HepG2 (cell line): ENCODE measurements at regions not wholly inside any gene's neighbourhood (a gene's known extent, or its start where the extent isn't known, plus 50 kb on each side); places are given as distances from the start of the nearest gene placed in this dataset.

Source experiments
- ATAC-seq: fragments of 200-7000 bp; cut with Tn5 transposase; 3 replicates; pipeline ENCODE4 v1.9.1; 2020; ENCODE audit warnings: mild to moderate bottlenecking, moderate library complexity
- BruUV-seq: library from RNA; stranded (reverse); fragments of 400-500 nt; replicated peaks from 2 replicates; lab custom pipeline; 2021; lab: Mats Ljungman, UMichigan
- CTCF ChIA-PET: fragments of 300-600 bp; formaldehyde crosslinking; extraction: SDS; loops from one replicate; lab custom pipeline; 2021; ENCODE audit warnings: low total read pairs, inconsistent platforms, low intra/inter-chr PET ratio; lab: Yijun Ruan, JAX
- POLR2A ChIA-PET: fragments of 350-600 bp; sonication (Branson Sonifier 250); formaldehyde crosslinking; loops from one replicate; lab custom pipeline; 2020; ENCODE audit warnings: antibody characterized with exemption, inconsistent platforms; lab: Yijun Ruan, JAX
- DNase-seq: peaks from one replicate; pipeline ENCODE4 v3.0.0-alpha.2; 2015; ENCODE audit warnings: low spot score
- FAIRE-seq: peaks from 3 replicates; lab custom pipeline; 2011; peaks lifted over from hg19 to GRCh38; lab: Jason Lieb, UNC
- H2AFZ ChIP-seq: one replicate; pipeline ENCODE4 v1.6.1; 2011; ENCODE audit warnings: low read length, inconsistent platforms
- H3K27ac ChIP-seq: fragments of 300-600 bp; 3 replicates; pipeline ENCODE4 v1.8.0; 2011; ENCODE audit warnings: mixed run types, mild to moderate bottlenecking, mixed read lengths, low read length, inconsistent platforms; ENCODE audit not compliant: insufficient read depth; ENCODE audit errors: extremely low read length
- H3K27me3 ChIP-seq, 2 experiments: fragments of 200-600 bp in 1 of 2; 2 replicates in 1 of 2; 3 replicates in 1 of 2; pipeline versions ENCODE4 v1.6.0 to v1.8.0; 2011; ENCODE audit warnings: low read length in 2 of 2, mild to moderate bottlenecking in 2 of 2, moderate library complexity in 2 of 2, inconsistent platforms in 1 of 2; ENCODE audit not compliant: insufficient read depth in 2 of 2, control insufficient read depth in 1 of 2
- H3K36me3 ChIP-seq, 2 experiments: fragments of 200-600 bp in 1 of 2; replicated peaks in 1 of 2; 2 replicates in 1 of 2; 3 replicates in 1 of 2; pipeline versions ENCODE4 v1.5.1 to v1.8.0; 2011; ENCODE audit warnings: low read length in 2 of 2, inconsistent platforms in 1 of 2; ENCODE audit not compliant: insufficient read depth in 2 of 2, control insufficient read depth in 1 of 2
- H3K4me1 ChIP-seq: 2 replicates; pipeline ENCODE4 v1.5.1; 2012; ENCODE audit warnings: low read length, inconsistent platforms; ENCODE audit not compliant: insufficient read depth
- H3K4me2 ChIP-seq: 2 replicates; pipeline ENCODE4 v1.6.0; 2011; ENCODE audit warnings: low read depth, low read length, inconsistent platforms
- H3K4me3 ChIP-seq, 3 experiments: fragments of 200-600 bp in 1 of 3; sonication (generic), shearing (Covaris generic) in 1 of 3; replicated peaks in 1 of 3; 2 replicates each; pipeline ENCODE4 v1.5.1; 2011 to 2016; ENCODE audit warnings: low read length in 3 of 3, inconsistent platforms in 2 of 3, low read depth in 2 of 3, mild to moderate bottlenecking in 2 of 3, control low read depth in 1 of 3, mixed read lengths in 1 of 3; ENCODE audit not compliant: insufficient read depth in 1 of 3
- H3K79me2 ChIP-seq: one replicate; pipeline ENCODE4 v1.6.1; 2011; ENCODE audit warnings: low read length, inconsistent platforms; ENCODE audit not compliant: insufficient read depth
- H3K9ac ChIP-seq: 2 replicates; pipeline ENCODE4 v1.6.0; 2011; ENCODE audit warnings: mild to moderate bottlenecking, low read depth, low read length, inconsistent platforms; ENCODE audit not compliant: insufficient read depth
- H3K9me3 ChIP-seq: 2 replicates; pipeline ENCODE4 v1.5.1; 2012; ENCODE audit warnings: mild to moderate bottlenecking, low read length
- H4K20me1 ChIP-seq: 2 replicates; pipeline ENCODE4 v1.6.0; 2011; ENCODE audit warnings: inconsistent platforms, mild to moderate bottlenecking, low read length, moderate library complexity; ENCODE audit not compliant: insufficient read depth
- SPEN ChIP-seq: sonication (generic); formaldehyde crosslinking; IDR thresholded peaks from 2 replicates; pipeline ENCODE4 v1.5.1; 2020; ENCODE audit warnings: low read depth, mild to moderate bottlenecking, missing genetic modification reagents
- TBX2 ChIP-seq: sonication (generic); formaldehyde crosslinking; IDR thresholded peaks from 2 replicates; pipeline ENCODE4 v1.5.0; 2020; ENCODE audit warnings: missing genetic modification reagents, mild to moderate bottlenecking, borderline replicate concordance
- ZNF124 ChIP-seq: sonication (generic); formaldehyde crosslinking; IDR thresholded peaks from 2 replicates; pipeline ENCODE4 v1.4.0; 2020; ENCODE audit warnings: missing genetic modification reagents
- ZNF496 ChIP-seq: sonication (generic); formaldehyde crosslinking; IDR thresholded peaks from 2 replicates; pipeline ENCODE4 v1.8.1; 2023; ENCODE audit warnings: mild to moderate bottlenecking, moderate library complexity, missing genetic modification reagents; ENCODE audit not compliant: insufficient replicate concordance
- WGBS: methylation state at CpG from one replicate; pipeline ENCODE4 v1.1.6; 2017; ENCODE audit warnings: low lambda C conversion rate; 5-methylcytosine and 5-hydroxymethylcytosine counted together
- in situ Hi-C: cut with HindIII; loops from 2 replicates; pipeline ENCODE4 v1.10.0; 2017; ENCODE audit warnings: low pct_unique_long_range_greater_than_20kb; ENCODE audit not compliant: extremely low pct_ligation_motif_present
- intact Hi-C: fragments of 100-400 bp; cut with micrococcal nuclease; formaldehyde crosslinking; loops from one replicate; pipeline ENCODE4 v1.10.0; 2022; ENCODE audit not compliant: unreplicated experiment
- TF ChIP-seq, protein P1 (sequence below): sonication (generic); formaldehyde crosslinking; IDR thresholded peaks from 2 replicates; pipeline ENCODE4 v1.4.0; 2020; ENCODE audit warnings: missing genetic modification reagents, borderline replicate concordance
- TF ChIP-seq, protein P2 (sequence below): sonication (generic); formaldehyde crosslinking; IDR thresholded peaks from 2 replicates; pipeline ENCODE4 v1.4.0; 2020; ENCODE audit warnings: missing genetic modification reagents

DNA sequence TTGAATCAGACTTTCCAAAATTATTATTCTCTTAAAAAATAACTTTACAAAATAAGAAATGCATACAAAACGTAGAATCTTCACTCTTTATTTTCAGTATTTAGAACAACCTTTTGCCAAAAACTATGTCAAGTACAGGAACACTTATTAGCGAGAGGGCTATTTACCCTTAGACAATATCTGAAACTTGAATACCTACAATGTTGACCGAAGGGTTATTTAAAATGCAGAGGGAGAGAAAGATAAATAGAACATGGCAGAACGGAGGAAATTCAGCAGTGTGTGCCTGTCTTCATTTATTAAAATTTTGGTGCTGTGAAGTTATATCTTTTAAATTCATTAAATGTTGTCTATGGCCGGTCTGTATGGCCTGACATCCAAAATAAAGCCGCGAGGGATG, 198.8 kb downstream of the EFNB2 start:
- intact Hi-C loops (no loop called here), in situ Hi-C loops (no loop called here)
- H3K4me3 ChIP-seq: no peak overlapping the region
- no TSS peak for BruUV-seq
- POLR2A ChIA-PET: no interaction called here
- no peaks in the 10 kb centered on the region for H3K4me1 ChIP-seq
- H3K9me3 ChIP-seq: peaks cover 21% of the 10 kb centered on the region
- no peaks in the 10 kb centered on the region for H4K20me1 ChIP-seq
- no peak overlapping the region for H3K27ac ChIP-seq
- DNase-seq (no peak), ATAC-seq (no peak), FAIRE-seq (no peak)
- H2AFZ ChIP-seq: no peak overlapping the region
- no peak overlapping the region for H3K9ac ChIP-seq
- 41% methylated on average over 7 of the region's 7 CpGs for WGBS
- H3K4me2 ChIP-seq: no peak overlapping the region
- no peaks in the 10 kb centered on the region for H3K79me2 ChIP-seq
- TF ChIP-seq ZNF496 (CRISPR knock-in tag): no peak
- TF ChIP-seq, protein P1, sequence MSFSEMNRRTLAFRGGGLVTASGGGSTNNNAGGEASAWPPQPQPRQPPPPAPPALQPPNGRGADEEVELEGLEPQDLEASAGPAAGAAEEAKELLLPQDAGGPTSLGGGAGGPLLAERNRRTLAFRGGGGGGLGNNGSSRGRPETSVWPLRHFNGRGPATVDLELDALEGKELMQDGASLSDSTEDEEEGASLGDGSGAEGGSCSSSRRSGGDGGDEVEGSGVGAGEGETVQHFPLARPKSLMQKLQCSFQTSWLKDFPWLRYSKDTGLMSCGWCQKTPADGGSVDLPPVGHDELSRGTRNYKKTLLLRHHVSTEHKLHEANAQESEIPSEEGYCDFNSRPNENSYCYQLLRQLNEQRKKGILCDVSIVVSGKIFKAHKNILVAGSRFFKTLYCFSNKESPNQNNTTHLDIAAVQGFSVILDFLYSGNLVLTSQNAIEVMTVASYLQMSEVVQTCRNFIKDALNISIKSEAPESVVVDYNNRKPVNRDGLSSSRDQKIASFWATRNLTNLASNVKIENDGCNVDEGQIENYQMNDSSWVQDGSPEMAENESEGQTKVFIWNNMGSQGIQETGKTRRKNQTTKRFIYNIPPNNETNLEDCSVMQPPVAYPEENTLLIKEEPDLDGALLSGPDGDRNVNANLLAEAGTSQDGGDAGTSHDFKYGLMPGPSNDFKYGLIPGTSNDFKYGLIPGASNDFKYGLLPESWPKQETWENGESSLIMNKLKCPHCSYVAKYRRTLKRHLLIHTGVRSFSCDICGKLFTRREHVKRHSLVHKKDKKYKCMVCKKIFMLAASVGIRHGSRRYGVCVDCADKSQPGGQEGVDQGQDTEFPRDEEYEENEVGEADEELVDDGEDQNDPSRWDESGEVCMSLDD (CRISPR knock-in tag): no peak
- no peak for TF ChIP-seq TBX2 (CRISPR knock-in tag)
- TF ChIP-seq SPEN (CRISPR knock-in tag): no peak
- no peak for TF ChIP-seq ZNF124
- TF ChIP-seq, protein P2, sequence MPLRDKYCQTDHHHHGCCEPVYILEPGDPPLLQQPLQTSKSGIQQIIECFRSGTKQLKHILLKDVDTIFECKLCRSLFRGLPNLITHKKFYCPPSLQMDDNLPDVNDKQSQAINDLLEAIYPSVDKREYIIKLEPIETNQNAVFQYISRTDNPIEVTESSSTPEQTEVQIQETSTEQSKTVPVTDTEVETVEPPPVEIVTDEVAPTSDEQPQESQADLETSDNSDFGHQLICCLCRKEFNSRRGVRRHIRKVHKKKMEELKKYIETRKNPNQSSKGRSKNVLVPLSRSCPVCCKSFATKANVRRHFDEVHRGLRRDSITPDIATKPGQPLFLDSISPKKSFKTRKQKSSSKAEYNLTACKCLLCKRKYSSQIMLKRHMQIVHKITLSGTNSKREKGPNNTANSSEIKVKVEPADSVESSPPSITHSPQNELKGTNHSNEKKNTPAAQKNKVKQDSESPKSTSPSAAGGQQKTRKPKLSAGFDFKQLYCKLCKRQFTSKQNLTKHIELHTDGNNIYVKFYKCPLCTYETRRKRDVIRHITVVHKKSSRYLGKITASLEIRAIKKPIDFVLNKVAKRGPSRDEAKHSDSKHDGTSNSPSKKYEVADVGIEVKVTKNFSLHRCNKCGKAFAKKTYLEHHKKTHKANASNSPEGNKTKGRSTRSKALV: no peak
- CTCF ChIA-PET: no interaction called here
- no peaks in the 10 kb centered on the region for H3K36me3 ChIP-seq
- H3K27me3 ChIP-seq: no peaks in the 10 kb centered on the region
